Fibroblast of villous mesenchyme (primary cell): ENCODE measurements at regions not wholly inside any gene's neighbourhood (a gene's known extent, or its start where the extent isn't known, plus 50 kb on each side); places are given as distances from the start of the nearest gene placed in this dataset.
"Not testable (repeated sequence)": the region's sequence is repeated elsewhere in the genome, so short reads cannot be mapped to it uniquely, and the experiment has no call there.

ENCODE experiments used
- DNase-seq: peaks from one replicate; pipeline ENCODE4 v3.0.0-alpha.2; 2010; ENCODE audit warnings: low read depth
- H3K4me3 ChIP-seq: 2 replicates; pipeline ENCODE4 v1.5.1; 2011; ENCODE audit warnings: low read depth, mild to moderate bottlenecking, low read length
- CTCF ChIP-seq: IDR thresholded peaks from 2 replicates; pipeline ENCODE4 v1.5.1; 2012; ENCODE audit warnings: low read depth, mild to moderate bottlenecking, low read length; ENCODE audit not compliant: insufficient read depth

DNA sequence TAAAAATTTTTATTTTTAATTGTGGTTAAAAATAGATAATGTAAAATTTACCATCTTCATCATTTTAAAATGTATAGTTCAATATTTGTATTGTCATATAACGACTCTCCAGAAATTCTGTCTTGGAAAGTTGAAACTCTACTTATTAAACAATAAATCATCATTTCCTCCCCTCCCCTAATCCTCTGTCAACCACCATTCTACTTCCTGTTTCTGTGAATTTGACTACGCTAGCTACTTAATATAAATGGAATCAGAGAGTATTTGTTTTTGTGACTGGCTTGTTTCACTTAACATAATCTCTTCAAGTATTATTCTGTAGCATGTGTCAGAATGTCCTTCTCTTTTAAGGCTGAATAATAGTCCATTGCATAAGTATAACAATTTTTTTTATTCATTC lies 729.0 kb upstream of the AADAT start:
- no peak overlapping the region for H3K4me3 ChIP-seq
- no peak for DNase-seq
- no peak for TF ChIP-seq CTCF

GRCh38 chr4:170805352-170805751 lies 715.6 kb upstream of the AADAT start:
- no peak for DNase-seq
- no peak overlapping the region for H3K4me3 ChIP-seq
- TF ChIP-seq CTCF = no peak

DNA sequence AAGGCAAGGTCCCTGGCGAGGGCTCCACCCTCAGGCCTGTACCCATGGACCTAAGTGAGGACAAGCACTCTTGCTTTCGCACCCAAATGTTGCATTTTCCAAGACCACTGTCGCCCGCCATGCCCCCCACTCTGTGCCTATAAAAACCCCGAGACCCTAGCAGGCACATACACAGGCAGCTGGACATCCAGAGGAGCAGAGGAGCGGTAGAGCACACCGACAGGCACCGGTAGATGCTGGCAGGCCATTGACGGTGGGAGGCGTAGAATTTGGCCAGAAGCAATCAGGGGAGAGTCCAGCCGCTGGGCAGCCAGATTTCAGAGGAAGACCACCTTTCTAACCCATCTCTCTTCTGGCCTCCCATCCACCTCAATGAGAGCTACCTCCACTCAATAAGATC lies 715.2 kb upstream of the AADAT start:
- H3K4me3 ChIP-seq = no peak overlapping the region
- DNase-seq = no peak
- TF ChIP-seq CTCF = no peak

GRCh38 chr4:170803492-170803891 lies 713.7 kb upstream of the AADAT start:
- DNase-seq = no peak
- TF ChIP-seq CTCF = no peak
- no peak overlapping the region for H3K4me3 ChIP-seq

- no peak overlapping the region for H3K4me3 ChIP-seq
- no peak for DNase-seq
- no peak for TF ChIP-seq CTCF
Observed at GRCh38 chr4:170801771-170802170, 712.0 kb upstream of the AADAT start.

DNA sequence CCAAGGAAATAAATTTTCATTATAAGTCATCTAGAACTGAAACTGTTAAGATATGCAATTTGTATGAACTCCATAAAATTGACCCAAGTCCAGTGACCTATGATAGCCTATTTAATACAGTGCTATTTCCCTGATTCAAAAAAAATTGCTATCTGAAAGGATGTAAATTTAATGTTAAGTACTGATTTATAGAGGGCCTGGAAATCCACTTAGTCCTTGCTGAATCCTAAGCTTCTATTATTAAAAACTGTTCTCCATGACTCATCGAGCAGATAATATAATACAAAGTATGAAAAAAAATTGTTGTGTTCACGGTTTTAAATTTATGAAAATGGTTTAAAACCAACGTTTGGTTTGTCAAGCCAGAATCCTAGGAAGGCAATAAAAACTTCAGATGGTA lies 704.8 kb upstream of the AADAT start:
- no peak overlapping the region for H3K4me3 ChIP-seq
- no peak for TF ChIP-seq CTCF
- DNase-seq = no peak

- H3K4me3 ChIP-seq, DNase-seq: not testable (repeated sequence)
Observed at GRCh38 chr4:170788540-170789051, 698.8 kb upstream of the AADAT start.

DNA sequence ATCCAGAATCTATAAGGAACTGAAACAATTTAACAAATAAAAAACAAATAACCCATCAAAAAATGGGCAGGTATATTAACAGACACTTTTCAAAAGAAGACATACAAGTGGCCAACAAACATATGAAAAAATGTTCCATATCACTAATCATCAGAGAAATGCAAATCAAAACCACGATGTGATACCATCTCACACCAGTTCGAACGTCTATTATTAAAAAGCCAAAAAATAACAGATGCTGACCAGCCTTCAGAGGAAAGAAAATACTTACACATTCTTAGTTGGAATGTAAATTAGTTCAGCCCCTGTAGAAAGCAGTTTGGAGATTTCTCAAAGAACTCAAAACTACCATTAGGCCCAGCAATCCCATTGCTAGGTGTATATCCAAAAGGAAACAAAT lies 687.9 kb upstream of the AADAT start:
- no peak for TF ChIP-seq CTCF
- H3K4me3 ChIP-seq = no peak overlapping the region
- no peak for DNase-seq
